NCI-H146 treated with DMSO at 0.1 percent for 48 hours (cell line): ENCODE measurements at regions not wholly inside any gene's neighbourhood (a gene's known extent, or its start where the extent isn't known, plus 50 kb on each side); places are given as distances from the start of the nearest gene placed in this dataset.

Experiments used
- DNase-seq: peaks from one replicate; lab custom pipeline; 2025; ENCODE audit not compliant: unreplicated experiment; lab: John Stamatoyannopoulos, UW

DNA sequence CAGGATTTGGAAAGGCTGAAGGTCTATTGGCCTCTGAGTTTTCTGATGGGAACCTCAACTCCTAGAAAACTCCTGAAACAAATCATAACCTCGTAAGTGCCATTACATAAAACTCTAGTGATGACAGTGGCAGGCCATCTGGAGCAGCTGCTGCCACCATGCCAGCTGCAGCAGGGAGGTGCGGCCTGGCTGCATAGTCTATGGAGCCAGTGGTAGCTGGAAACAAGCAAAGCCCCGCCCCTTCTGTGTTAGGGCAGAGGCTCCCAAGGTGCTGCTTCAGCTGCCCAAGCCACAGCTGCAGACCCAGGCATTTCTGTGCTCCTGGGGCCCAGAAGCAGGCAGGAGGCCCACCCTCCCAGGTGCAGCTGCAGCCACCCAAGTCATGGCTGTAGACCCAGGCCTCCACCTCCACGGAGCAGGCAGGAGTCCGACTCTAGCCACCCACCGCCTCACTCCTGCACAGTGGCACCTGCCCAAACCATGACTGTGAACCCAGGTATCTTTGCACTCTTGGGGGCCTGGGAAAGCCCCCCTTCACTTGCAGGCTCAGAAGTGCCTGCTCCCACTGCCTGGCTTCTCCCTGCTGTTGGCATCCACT is 254.1 kb upstream of the KCNJ16 start:
- DNase-seq, result no peak

GRCh38 chr17:69822314-69822875 is 252.6 kb upstream of the KCNJ16 start:
- DNase-seq, result no peak

DNA sequence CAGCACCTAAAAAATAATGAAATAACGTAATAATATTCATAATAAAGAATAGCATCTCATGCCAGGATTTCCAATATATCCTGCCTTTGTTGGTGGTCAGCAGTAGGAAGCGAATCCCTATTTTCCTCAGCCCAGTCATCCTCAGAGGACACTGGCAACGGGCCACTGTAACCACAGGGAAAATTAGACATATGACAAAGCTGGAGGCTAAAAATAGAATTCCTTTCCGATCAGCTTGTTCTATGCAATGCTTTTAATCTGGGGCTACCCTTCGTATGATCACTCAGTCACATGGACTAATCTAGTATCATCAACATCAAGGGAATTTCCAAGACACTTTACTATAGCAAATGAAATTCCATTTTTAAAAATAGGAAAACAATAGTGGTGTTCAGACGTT is 246.9 kb upstream of the KCNJ16 start:
- no peak for DNase-seq

DNA sequence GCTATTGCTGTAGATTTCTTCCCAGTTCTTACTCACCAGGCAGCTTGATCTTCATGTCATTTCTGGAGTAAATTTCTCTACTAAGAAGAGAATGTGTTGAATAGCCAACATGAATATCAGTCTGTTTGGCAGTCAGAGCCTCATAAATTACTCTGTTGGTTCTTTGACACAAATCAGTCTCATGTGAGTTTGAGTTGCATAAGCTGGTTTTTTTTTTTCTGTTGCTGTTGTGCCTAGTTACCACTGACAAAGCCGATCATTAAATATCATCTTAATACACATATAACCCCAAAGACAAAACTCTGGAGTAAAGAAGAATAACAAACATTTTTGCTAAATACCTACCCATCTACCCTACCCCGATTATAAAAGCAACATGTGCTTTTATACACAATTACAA is 240.5 kb upstream of the KCNJ16 start:
- no peak for DNase-seq

GRCh38 chr17:69851736-69852135 is 223.3 kb upstream of the KCNJ16 start:
- DNase-seq, result no peak

- no peak for DNase-seq
These were observed 221.3 kb upstream of the KCNJ16 start for GRCh38 chr17:69853541-69854224.

GRCh38 chr17:69854225-69854780 is 220.7 kb upstream of the KCNJ16 start:
- no peak for DNase-seq

DNA sequence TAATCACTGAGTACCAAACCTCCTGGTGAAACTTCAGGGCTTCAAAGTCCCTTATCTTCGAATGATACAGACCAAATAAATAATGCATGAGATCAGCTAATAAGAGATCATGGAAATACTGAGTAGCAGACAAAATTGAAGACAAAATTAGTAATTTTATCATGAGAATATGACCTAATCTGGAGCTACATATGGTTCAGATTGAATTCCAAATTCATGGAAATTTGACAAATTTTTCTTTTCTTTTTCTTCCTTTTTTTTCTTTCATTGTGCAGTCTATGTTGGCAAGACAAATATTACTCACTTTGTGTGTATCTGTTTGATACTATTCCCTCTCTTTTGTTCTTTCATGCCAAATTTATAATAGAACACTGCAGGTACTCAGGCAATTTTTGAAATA is 218.1 kb upstream of the KCNJ16 start:
- no peak for DNase-seq

- no peak for DNase-seq
These were observed 217.6 kb upstream of the KCNJ16 start for GRCh38 chr17:69857412-69857835.

- DNase-seq, result no peak
These were observed 216.6 kb upstream of the KCNJ16 start for GRCh38 chr17:69858460-69858859.

DNA sequence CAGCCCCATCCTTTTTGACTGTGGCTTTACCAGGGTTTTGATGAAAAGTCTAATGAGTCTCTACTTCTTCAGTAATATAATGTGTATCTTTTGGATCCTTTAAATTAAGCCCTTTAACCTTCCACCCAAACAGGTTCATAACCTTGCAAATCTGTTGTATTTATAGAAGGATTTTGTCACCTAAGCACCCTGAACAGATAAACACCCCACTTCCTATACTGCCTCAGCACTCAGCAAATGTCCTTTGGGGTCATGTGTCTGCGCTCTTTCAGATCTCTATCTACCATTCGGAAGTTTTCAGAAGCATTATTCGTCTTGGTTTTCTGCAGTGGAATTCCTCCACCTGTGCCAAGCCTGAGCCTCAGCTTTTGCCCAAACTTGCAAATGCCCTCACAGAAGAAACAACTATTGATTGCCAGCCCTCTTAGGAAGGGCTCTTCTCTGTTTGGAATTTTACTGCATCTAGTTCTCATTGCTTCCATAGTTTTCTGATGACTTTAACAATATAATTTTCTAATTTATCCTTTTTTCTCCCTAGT is 214.8 kb upstream of the KCNJ16 start:
- DNase-seq, result no peak

- no peak for DNase-seq
These were observed 210.6 kb upstream of the KCNJ16 start for GRCh38 chr17:69864462-69864861.

DNA sequence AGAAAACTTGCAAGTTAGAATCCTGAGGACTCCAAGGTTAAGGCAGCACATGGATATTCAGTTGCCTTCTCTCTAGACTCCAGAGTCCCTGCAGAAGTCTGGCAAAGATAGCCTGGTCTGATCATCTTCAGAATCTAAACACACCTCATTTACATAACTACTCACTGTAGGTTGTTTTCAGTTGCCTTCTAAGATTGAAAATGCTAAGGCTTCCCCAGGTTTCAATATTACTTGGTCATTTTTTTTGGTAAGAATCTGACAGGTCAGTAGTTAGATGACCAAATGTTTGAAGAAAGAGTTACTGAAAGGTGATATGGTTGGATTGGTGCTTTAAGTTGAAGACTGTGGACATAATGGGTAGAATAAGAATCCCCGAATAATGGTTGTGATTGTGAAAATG is 205.4 kb upstream of the KCNJ16 start:
- DNase-seq, result no peak

GRCh38 chr17:69870091-69870530 is 204.9 kb upstream of the KCNJ16 start:
- DNase-seq, result no peak

DNA sequence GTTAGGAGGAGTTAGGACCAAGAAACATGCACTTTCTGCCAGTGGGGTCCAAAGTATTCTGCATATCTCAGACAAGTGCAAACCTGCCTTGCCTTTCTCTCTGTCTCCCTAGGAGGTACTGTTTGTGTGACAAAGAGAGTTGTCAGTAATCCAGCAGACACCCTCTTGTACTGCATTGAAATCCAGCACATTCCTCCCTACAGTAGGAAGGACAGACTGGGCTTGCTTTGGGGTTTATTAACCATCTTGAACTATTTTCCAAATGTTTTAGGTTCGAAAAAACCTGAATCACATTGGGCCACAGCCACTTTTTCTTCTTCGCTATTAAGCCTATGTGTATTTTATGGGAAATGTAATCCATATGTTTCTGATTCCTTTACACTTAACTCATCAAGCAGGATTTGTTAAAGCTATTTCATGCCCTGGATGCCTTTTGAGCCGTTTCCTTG is 204.2 kb upstream of the KCNJ16 start:
- no peak for DNase-seq

GRCh38 chr17:69871318-69871717 is 203.7 kb upstream of the KCNJ16 start:
- no peak for DNase-seq

- no peak for DNase-seq
These were observed 202.3 kb upstream of the KCNJ16 start for GRCh38 chr17:69872675-69873262.

DNA sequence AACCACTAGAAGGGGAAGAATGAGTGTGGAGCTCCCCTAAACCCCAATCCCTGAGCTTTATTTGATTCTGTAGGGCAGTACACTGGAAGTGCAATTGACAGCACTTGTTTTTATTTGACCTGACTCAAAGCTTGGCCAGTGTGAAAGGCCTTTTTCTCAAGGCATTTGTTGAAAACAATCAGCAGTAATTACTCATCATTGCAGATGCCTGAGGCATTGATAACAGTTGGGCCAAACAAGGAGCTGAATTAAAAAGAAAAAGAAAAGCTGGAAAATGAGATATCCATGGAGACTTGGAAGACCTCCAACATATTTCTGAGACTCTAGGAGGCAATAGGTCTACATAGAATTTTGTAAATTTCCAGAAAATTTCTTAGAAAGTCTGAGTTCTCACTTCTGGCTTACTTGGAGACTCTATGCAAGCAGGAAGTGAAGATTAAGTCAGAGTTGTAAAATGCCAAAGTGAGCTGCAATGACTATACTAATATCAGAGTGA is 200.8 kb upstream of the KCNJ16 start:
- DNase-seq, result no peak

DNA sequence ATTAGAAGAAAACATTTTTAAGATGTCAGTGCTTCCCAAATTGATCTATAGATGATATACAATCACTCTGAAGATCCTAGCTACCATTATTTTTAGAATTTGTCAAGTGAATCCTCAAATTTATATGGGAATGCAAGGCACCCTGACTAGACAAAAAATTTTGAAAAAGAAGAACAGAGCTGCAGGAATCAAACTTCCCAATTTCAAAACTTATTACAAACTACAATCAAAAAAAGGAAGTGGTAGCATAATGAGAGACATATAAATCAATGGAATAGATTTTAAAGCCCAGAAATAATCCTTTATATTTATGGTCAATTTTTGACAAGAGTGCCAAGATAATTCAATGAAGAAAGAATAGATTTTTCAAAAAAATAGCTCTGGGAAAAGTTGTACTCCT is 198.3 kb upstream of the KCNJ16 start:
- no peak for DNase-seq

GRCh38 chr17:69878661-69879060 is 196.4 kb upstream of the KCNJ16 start:
- no peak for DNase-seq

DNA sequence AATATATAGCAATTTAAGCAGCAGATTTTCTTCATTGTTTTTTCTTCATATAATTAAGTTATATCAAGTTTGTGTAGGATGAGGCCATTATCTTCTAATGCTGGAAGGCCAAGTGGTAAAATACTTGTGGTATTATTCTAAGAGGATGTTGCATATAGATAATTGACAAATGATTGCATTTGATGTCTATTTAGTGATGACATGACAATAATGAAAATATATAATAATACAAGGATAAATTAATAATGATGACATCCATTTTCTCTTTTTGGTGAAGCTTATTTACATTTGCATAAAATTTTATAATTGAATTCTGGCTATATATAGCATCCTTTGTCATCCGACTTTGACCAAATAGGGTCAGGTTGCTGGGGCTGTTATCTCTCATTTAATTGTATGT is 195.4 kb upstream of the KCNJ16 start:
- DNase-seq, result no peak
